Stimulated activated CD8-positive, alpha-beta memory T cell treated with anti-CD3 and anti-CD28 coated beads, Interleukin-15, amount 100 ng/mL, for 48 hours (primary cell): ENCODE measurements at regions not wholly inside any gene's neighbourhood (a gene's known extent, or its start where the extent isn't known, plus 50 kb on each side); places are given as distances from the start of the nearest gene placed in this dataset.

Experiments
- DNase-seq, 2 donors: peaks; one replicate each; pipeline ENCODE4 v3.0.0-alpha.2; 2020; ENCODE audit warnings: low read depth in 2 of 2

DNA sequence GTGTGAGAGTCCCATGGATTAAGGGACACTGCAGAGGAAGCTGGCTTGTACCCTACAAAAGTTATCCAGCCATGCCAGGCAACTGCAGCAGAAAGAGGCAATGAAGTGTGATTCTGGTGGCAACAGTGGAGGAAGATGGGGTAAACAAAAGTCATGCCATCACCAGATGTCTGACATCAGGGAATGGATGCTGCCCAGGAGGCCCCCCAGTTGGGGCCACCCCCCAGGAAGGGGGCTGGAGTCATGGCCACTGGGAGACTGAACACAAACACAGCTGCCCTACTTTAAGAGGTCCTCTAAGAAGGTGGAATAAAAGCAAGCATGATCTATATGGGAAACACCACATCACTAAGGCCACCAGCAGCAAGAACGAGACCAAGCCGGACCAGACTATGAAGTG is 235.3 kb downstream of the KLF12 start:
- no peak for DNase-seq

DNA sequence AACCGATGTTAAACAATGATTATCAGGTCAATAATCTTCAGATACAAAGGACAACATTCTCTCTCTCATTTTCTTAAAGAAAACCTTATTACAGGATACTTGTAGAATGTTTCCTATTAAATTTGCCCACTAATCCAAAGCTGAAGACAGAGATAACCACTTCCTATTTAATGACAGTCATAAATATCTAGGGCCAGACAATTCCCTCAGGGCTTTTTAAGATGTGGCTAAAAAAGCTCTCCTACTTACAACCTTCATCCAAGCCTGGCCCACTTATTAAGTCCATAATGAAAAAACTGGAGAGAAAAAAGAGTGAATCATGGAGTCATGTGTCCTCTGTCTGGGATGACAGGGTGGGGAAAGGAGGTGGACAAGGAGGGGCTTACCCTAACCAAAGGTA is 235.9 kb downstream of the KLF12 start:
- DNase-seq = no peak

DNA sequence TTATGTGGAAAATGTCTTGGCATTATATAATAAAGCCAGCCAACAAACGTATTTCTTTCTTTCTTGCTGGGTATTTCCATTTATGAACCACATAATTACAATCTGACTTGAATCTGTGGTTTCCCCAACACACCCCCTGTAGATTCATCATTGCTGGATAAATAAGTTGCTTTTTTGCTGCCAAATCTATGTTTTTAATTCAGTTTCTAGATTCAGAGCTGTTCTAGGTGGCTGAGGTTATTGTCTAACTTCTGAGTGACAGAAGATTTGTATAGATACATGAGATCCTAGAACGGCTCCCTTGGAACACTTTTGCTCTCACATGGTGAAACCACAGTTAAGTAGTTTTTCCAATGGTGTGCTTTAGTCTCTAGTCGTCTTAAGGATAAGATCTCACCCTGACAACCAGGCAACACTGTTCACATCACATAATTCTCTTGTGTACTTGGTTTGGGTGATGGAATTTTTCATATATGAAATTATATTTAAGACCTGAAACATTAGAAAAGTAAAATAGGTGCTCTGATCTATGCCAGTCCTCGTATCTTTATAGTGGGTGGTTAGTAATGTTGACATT is 239.1 kb downstream of the KLF12 start:
- DNase-seq = no peak

GRCh38 chr13:73893833-73894232 is 240.4 kb downstream of the KLF12 start:
- no peak for DNase-seq

DNA sequence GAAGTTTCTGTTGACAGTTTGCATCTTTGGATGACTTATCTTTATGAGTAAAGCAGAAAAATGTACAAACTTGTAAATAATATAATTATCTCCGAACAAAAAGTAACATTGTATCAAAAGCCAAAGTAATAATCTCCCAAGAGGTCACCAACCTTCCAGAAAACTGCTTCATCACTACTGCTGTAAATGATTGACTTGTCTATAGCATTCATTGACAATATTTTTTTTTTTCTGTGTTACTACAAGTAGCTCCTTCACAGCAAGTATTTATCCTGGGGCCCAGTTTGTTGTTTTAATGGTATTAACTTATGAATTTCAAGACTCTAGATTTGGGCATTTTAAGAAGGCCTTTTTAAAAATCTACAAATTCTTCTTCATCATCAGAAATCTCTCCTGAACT is 242.4 kb downstream of the KLF12 start:
- DNase-seq = no peak

DNA sequence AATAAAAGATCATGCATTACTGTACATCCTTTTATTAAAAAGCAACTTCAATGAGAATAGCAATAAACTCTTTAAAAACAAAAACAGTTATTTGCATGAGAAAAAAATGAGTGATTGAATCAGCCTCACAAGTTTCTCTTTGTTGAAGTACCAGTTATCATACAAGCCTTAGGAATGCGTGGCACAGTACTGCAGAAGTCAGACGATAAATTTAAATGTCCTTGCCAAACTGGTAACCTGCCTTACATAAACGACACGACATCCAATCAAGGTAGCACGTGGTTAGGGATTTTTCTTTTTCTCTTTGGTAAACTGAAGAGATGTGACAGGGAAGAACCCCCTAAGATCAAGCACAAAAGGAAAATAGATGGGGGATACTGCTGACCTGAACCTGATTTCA is 251.0 kb downstream of the KLF12 start:
- DNase-seq = no peak

DNA sequence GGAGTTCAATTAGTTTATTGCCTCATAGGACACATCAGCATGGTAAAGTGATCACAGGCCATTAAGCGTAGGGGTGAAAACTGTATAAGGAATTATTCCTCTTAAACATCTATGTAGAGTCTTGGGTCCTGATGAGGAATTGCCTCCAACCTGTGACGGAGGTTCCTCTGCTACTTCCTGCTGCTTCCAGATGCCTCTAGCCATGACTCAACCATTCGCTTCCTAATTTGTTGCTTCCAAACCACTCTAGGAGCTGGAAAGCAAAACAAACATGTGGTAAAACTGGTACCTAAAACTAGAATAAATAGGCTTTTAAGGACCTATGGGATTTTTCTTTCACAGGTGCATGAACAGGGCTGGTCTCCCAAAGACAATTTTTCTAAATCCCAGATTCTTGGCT is 253.8 kb downstream of the KLF12 start:
- DNase-seq = no peak

- no peak for DNase-seq
Observed at GRCh38 chr13:73879346-73880015, 254.7 kb downstream of the KLF12 start.

- no peak for DNase-seq
Observed at GRCh38 chr13:73877399-73877798, 256.8 kb downstream of the KLF12 start.

DNA sequence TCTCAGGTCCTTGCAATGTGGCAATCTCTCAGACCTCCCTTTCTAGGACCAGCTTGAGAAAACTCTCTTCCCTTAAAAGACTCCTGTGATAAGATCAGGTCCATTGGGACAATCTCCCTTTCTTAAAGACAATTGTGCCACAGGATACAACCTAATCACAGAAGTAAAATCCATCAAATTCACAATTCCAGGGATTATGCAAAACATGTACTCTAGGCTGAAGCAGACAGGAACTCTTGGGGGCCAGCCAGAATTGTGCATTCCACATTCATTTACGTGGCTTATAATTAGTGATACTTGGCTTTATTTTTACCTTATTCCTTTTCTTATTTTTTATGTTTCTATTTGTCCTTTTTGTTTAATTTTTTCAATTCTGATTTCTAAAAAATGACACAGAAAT is 257.9 kb downstream of the KLF12 start:
- no peak for DNase-seq

- DNase-seq = no peak
Observed at GRCh38 chr13:73873940-73874830, 260.0 kb downstream of the KLF12 start.

- no peak for DNase-seq
Observed at GRCh38 chr13:73872397-73872796, 261.8 kb downstream of the KLF12 start.

- no peak for DNase-seq
Observed at GRCh38 chr13:73870970-73871935, 263.0 kb downstream of the KLF12 start.

- DNase-seq = no peak
Observed at GRCh38 chr13:73870036-73870741, 264.0 kb downstream of the KLF12 start.

GRCh38 chr13:73865027-73865426 is 269.2 kb downstream of the KLF12 start:
- DNase-seq = no peak

GRCh38 chr13:73861136-73861535 is 273.1 kb downstream of the KLF12 start:
- DNase-seq = no peak

GRCh38 chr13:73860501-73860900 is 273.7 kb downstream of the KLF12 start:
- DNase-seq = no peak

DNA sequence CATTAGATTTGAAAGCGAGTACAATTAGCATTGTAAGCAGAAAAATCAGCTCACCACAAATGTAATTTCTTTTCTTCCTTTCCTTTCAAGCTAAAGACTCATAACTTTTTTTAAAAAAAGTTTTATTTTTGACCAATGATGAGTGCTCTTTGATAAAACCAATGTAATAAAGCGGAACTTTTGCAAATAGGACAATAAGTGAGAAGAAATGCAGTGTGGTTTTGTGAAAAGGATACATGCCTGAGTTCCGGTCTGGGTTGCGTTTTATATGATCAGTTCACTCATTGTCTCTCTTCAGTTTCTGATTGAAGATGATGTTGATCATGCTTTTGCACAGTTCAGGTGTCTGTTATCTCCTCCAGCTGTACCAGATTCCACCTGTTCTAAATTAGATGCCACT is 274.4 kb downstream of the KLF12 start:
- no peak for DNase-seq

DNA sequence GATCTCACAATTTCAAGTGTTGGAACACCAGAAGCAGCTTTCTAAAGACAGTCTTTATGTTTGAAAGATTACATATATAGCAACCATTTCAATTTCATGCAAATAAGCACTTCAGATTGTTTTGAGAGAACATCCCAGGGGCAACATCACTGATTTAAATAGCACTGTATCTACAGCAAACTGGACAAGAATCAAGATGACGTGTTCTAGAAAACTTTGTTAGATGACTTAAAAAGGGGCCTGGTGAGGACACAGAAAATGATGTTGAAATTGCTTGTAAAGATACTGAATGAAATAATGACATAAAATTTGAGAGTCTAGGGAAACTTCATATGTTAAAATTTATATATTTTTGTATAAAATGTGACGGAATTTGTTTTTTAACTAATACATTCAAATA is 277.1 kb downstream of the KLF12 start:
- DNase-seq = no peak

- DNase-seq = no peak
Observed at GRCh38 chr13:73851104-73851503, 283.1 kb downstream of the KLF12 start.
